GM10266 (cell line): ENCODE measurements at regions not wholly inside any gene's neighbourhood (a gene's known extent, or its start where the extent isn't known, plus 50 kb on each side); places are given as distances from the start of the nearest gene placed in this dataset.
A peak's percentile ranks its signal among the peaks of the same experiment; 100 is the strongest.

ENCODE experiments used
- DNase-seq: peaks from one replicate; pipeline ENCODE4 v3.0.0; 2012; ENCODE audit errors: extremely low spot score
- TF ChIP-seq, protein P1 (sequence below): IDR thresholded peaks from 2 replicates; pipeline ENCODE4 v1.5.1; 2012; ENCODE audit warnings: mild to moderate bottlenecking, low read depth; ENCODE audit not compliant: control insufficient read depth, insufficient read depth; ENCODE audit errors: missing control alignments

DNA sequence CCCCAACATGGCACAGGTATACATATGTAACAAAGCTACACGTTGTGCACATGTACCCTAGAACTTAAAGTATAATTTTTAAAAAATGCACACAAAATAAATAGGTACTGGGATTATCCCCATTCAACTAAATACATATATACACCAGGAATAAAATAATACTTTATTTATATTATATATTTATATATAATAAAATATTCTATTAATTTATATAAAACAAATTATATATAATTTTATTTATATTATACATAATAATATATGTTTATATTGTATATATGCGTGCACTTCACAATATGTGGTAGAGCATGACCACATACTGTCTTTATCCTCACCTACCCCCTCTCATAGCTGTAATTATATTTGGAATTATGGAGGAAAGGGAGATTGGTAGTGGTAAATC lies 119.1 kb upstream of the TMEM260 start:
- TF ChIP-seq, protein P1, sequence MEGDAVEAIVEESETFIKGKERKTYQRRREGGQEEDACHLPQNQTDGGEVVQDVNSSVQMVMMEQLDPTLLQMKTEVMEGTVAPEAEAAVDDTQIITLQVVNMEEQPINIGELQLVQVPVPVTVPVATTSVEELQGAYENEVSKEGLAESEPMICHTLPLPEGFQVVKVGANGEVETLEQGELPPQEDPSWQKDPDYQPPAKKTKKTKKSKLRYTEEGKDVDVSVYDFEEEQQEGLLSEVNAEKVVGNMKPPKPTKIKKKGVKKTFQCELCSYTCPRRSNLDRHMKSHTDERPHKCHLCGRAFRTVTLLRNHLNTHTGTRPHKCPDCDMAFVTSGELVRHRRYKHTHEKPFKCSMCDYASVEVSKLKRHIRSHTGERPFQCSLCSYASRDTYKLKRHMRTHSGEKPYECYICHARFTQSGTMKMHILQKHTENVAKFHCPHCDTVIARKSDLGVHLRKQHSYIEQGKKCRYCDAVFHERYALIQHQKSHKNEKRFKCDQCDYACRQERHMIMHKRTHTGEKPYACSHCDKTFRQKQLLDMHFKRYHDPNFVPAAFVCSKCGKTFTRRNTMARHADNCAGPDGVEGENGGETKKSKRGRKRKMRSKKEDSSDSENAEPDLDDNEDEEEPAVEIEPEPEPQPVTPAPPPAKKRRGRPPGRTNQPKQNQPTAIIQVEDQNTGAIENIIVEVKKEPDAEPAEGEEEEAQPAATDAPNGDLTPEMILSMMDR = no peak
- no peak for DNase-seq

- no peak for DNase-seq
- TF ChIP-seq, protein P1 = no peak
Measured at GRCh38 chr14:56461276-56462275, 118.0 kb upstream of the TMEM260 start.

DNA sequence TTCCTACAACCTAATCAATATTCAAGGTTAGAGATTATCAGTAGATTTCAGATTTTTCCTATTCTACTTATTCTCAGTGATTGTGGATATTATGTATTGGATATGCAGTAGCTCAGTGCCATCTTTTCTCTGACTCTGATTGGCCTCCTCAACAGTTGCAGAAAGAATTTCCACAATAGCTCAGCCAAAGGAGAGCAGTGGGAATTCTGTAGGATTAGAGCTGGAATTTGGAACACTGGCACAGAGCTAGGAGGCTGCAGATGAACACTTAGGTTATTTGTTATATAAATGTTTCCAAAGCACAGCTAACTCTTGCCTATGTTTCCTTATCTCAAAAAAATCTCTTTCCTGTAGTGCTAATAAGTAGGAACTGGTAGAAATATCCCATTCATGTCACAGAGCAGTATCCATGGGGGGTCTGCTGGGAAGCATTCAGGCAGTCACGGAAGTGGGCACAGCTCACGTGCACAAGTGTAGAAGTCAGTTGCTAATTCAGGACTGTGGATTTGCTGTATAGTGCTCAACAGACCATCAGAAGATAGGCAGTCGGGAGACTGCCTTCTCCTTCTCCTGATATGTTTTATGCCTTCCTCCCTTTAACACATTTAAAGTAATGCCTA lies 116.2 kb upstream of the TMEM260 start:
- DNase-seq = no peak
- TF ChIP-seq, protein P1 = no peak

DNA sequence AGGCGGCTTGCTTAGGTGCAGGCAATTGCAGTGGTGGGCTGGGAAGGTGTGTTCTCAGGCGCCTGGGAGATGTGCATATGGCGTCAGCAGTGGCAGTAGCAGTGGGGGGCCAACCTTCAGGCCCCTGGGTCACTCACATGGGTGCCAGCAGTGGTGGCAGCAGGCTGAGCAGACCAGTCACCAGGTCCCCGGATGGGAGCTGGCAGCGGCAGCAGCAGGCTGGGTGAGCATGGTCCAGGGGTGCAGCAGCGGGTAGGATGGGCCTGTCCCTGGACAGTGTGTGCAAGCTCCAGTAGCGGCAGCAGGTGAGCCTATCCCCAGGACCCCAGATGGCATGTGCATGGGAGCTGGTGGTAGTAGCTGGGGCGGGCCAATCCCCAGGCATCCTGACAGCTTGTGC lies 108.5 kb upstream of the TMEM260 start:
- no peak for DNase-seq
- TF ChIP-seq, protein P1 = no peak

GRCh38 chr14:56474419-56475022 lies 105.1 kb upstream of the TMEM260 start:
- TF ChIP-seq, protein P1 = peak; percentile 75
- peak; percentile 31 for DNase-seq

GRCh38 chr14:56482310-56482911 lies 97.2 kb upstream of the TMEM260 start:
- peak; percentile 8 for DNase-seq
- TF ChIP-seq, protein P1 = peak; percentile 21
